Testis (tissue), 2 donors: ENCODE measurements at regions not wholly inside any gene's neighbourhood (a gene's known extent, or its start where the extent isn't known, plus 50 kb on each side); places are given as distances from the start of the nearest gene placed in this dataset.

Experiments
- DNase-seq: peaks from one replicate; pipeline ENCODE4 v3.0.0-alpha.2; 2019
- H3K27ac ChIP-seq, 2 donors: fragments of 200-600 bp; sonication (generic); one replicate each; pipeline ENCODE4 v1.5.1; 2019
- H3K27me3 ChIP-seq: fragments of 200-600 bp; sonication (generic); one replicate; pipeline ENCODE4 v1.5.1; 2019
- H3K36me3 ChIP-seq: fragments of 200-600 bp; sonication (generic); one replicate; pipeline ENCODE4 v1.5.1; 2017; ENCODE audit warnings: low read depth; ENCODE audit errors: missing control alignments
- H3K4me1 ChIP-seq: fragments of 200-600 bp; sonication (generic); one replicate; pipeline ENCODE4 v1.5.1; 2019
- H3K4me3 ChIP-seq, 2 donors: fragments of 200-600 bp; sonication (generic); one replicate each; pipeline ENCODE4 v1.5.1; 2017 to 2019
- H3K9me3 ChIP-seq: fragments of 200-600 bp; sonication (generic); one replicate; pipeline ENCODE4 v1.5.1; 2017
- POLR2A ChIP-seq: fragments of 450-650 bp; IDR thresholded peaks from one replicate; pipeline ENCODE4 v1.6.1; 2017; ENCODE audit warnings: antibody characterized with exemption, mild to moderate bottlenecking, moderate library complexity
- WGBS, 2 donors: methylation state at CpG; one replicate each; pipeline ENCODE4 v1.1.5; 2018; 5-methylcytosine and 5-hydroxymethylcytosine counted together
- intact Hi-C: fragments of 100-400 bp; cut with DNase I; formaldehyde crosslinking; loops from one replicate; pipeline ENCODE4 v1.15.1; 2023; ENCODE audit warnings: low total_unique reads
- TF ChIP-seq, protein P1 (sequence below), 3 experiments: fragments of 450-650 bp in 2 of 3; fragments of 200-600 bp in 1 of 3; sonication (generic) in 1 of 3; IDR thresholded peaks; one replicate each; pipeline ENCODE4 v1.5.1; 2016 to 2019; ENCODE audit warnings: antibody characterized with exemption in 3 of 3, mild to moderate bottlenecking in 2 of 3, moderate library complexity in 1 of 3

GRCh38 chr6:6859722-6860121 is 248.0 kb upstream of the RREB1 start:
- Histone ChIP-seq H3K27me3 (no peaks in the 10 kb centered on the region), H3K9me3 (no peaks in the 10 kb centered on the region), H3K4me1 (peaks cover 24% of the 10 kb centered on the region), H3K36me3 (no peaks in the 10 kb centered on the region), H3K27ac (no peak overlapping the region), H3K4me3 (no peak overlapping the region)
- no peak for DNase-seq
- TF ChIP-seq, protein P1, sequence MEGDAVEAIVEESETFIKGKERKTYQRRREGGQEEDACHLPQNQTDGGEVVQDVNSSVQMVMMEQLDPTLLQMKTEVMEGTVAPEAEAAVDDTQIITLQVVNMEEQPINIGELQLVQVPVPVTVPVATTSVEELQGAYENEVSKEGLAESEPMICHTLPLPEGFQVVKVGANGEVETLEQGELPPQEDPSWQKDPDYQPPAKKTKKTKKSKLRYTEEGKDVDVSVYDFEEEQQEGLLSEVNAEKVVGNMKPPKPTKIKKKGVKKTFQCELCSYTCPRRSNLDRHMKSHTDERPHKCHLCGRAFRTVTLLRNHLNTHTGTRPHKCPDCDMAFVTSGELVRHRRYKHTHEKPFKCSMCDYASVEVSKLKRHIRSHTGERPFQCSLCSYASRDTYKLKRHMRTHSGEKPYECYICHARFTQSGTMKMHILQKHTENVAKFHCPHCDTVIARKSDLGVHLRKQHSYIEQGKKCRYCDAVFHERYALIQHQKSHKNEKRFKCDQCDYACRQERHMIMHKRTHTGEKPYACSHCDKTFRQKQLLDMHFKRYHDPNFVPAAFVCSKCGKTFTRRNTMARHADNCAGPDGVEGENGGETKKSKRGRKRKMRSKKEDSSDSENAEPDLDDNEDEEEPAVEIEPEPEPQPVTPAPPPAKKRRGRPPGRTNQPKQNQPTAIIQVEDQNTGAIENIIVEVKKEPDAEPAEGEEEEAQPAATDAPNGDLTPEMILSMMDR (IDR thresholded peaks at IDR 0.05): no peak
- intact Hi-C loops: no loop called here
- 86 to 94% methylated on average over 5 of the region's 5 CpGs for WGBS, 2 donors

DNA sequence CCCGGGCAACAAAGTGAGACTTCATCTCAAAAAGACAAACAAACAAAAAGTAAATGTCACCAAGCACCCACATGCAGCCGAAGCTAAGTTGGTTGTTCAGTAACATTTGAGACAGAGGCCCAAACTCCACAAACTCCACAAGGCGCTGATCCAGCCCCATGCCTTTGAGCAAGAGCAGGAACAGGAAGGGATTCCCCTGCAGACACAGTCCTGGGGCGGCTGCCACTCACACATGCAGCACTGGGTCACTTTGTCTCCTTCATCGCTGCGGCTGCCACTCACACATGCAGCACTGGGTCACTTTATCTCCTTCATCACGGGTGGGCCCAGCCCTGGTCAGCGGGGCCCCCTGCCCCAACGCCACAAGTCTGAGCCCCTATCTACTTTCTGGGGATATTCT is 246.9 kb upstream of the RREB1 start:
- Histone ChIP-seq H3K27me3 (no peaks in the 10 kb centered on the region), H3K9me3 (no peaks in the 10 kb centered on the region), H3K36me3 (no peaks in the 10 kb centered on the region), H3K4me1 (peaks cover 24% of the 10 kb centered on the region), H3K4me3 (no peak overlapping the region), H3K27ac (no peak overlapping the region)
- TF ChIP-seq, protein P1 (IDR thresholded peaks at IDR 0.05): no peak
- TF ChIP-seq POLR2A: no peak
- no peak for DNase-seq
- WGBS, 2 donors: 66 to 90% methylated on average over 8 to 9 of the region's 9 CpGs
- intact Hi-C loops: no loop called here

DNA sequence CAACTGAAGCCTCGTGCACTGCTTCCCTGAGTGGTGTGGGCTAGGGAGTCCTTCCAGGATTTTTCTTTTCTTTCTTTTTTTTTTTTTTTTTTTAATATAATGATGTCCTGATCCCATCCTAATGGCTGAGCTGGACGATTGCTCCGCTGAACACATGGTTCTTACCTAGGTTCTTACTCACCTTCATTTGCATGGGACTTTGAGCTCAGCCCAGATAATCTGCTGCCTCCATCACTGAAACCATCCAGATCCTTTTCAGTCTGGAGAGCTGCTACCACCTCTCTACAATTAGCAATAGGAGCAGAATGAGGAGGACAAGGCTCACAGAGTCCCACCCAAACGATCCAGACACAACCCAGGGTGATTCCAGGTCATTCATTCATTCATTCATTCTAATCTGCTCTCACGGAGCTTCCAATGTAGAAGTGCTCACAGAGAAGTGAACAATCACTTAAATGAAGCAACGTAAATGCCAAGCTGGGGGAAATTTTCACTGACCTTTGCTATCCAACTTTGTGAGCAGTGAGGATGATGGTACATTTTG is 246.3 kb upstream of the RREB1 start:
- H3K36me3 ChIP-seq: no peaks in the 10 kb centered on the region
- H3K4me3 ChIP-seq: no peak overlapping the region
- intact Hi-C loops: no loop called here
- H3K9me3 ChIP-seq: no peaks in the 10 kb centered on the region
- DNase-seq: no peak
- peaks cover 23% of the 10 kb centered on the region for H3K4me1 ChIP-seq
- no peaks in the 10 kb centered on the region for H3K27me3 ChIP-seq
- H3K27ac ChIP-seq: no peak overlapping the region
- TF ChIP-seq, protein P1 (IDR thresholded peaks at IDR 0.05): no peak
- TF ChIP-seq POLR2A: no peak
- 81 to 83% methylated on average over 6 of the region's 6 CpGs for WGBS, 2 donors

DNA sequence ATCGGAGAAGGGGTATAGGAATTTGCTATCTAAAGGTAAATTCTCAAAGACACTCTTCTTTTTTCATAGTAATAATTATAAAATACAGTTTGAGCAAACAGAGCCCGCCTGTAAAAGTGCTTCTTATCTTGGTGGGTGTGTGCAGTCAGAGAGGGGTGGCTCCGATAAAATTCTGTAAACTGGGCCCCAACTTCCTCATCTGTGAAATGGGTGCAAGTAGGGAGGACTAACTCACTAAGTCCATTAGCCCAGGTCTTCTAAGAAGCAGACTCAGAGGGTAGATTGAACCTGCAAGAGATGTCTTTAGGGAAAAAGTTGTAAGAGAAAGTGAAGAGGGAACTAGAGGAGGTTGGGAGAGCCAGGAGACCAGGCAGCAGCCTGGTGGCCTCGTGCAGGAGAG is 245.8 kb upstream of the RREB1 start:
- Histone ChIP-seq H3K4me1 (peaks cover 18% of the 10 kb centered on the region), H3K9me3 (no peaks in the 10 kb centered on the region), H3K36me3 (no peaks in the 10 kb centered on the region), H3K4me3 (no peak overlapping the region), H3K27ac (no peak overlapping the region), H3K27me3 (no peaks in the 10 kb centered on the region)
- no peak for TF ChIP-seq POLR2A
- TF ChIP-seq, protein P1 (IDR thresholded peaks at IDR 0.05): no peak
- intact Hi-C loops: no loop called here
- DNase-seq: no peak
- WGBS, 2 donors: 90 to 91% methylated on average over 4 of the region's 4 CpGs

DNA sequence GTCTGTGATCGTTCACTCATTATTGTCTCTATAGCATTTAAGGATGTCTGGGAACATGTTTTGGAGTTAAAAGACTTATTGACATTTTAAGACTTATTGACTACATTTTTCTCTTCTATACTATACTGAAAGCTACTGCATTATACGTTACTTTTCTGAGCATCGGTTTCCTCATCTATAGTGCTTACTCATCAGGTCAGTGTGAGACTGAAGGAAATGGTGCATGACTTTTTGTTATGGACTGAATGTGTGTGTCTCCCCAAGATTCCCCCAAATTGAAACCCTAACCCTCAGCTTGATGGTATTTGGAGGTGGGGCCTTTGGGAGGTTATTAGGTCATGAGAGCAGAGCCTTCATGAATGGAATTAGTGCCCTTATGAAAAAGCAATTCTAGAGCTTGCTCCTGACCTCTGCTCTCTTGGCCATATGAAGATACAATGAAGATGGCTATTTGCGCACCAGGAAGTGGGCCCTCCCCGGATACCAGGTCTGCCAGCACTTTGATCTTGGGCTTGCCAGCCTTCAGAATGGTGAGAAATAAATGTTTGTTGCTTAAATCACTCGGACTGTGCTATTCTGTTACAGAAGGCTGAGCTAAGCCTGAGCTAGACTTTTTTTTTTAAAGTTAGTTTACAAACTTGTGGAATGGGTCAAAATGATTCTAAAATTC is 243.7 kb upstream of the RREB1 start:
- H3K4me1 ChIP-seq: no peaks in the 10 kb centered on the region
- 84 to 97% methylated on average over 6 of the region's 6 CpGs for whole genome bisulfite sequencing, 2 donors
- TF ChIP-seq POLR2A: no peak
- TF ChIP-seq, protein P1 (IDR thresholded peaks at IDR 0.05): no peak
- DNase-seq: no peak
- no peaks in the 10 kb centered on the region for H3K9me3 ChIP-seq
- no peak overlapping the region for H3K27ac ChIP-seq
- H3K36me3 ChIP-seq: no peaks in the 10 kb centered on the region
- H3K4me3 ChIP-seq: no peak overlapping the region
- intact Hi-C loops: no loop called here
- H3K27me3 ChIP-seq: no peaks in the 10 kb centered on the region
